Fibroblast of skin of abdomen (primary cell): ENCODE measurements at regions not wholly inside any gene's neighbourhood (a gene's known extent, or its start where the extent isn't known, plus 50 kb on each side); places are given as distances from the start of the nearest gene placed in this dataset.

Source experiments
- DNase-seq: peaks from one replicate; pipeline ENCODE4 v3.0.0-alpha.2; 2013

GRCh38 chr2:104546537-104546936 is 307.4 kb upstream of the POU3F3 start:
- DNase-seq: no peak

DNA sequence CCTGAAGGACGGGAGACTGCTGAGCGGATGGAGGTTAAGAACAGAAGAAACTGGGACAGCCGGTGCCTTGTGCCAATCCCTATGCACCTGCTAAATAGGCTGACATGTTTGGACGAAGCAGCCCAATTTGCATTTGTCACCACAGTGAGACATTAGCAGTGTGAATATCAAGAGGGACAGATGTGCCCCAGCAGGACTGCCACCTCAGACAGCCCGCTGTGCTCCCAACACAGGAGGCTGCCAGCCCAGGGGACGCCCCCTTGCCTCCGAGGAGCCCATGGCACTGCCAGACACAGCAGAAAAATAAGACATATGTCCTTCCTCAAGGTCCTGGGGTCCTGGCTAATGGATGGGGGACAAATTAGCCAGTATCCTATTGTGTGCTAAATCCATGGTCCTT is 306.7 kb upstream of the POU3F3 start:
- DNase-seq: no peak

GRCh38 chr2:104561251-104561650 is 292.7 kb upstream of the POU3F3 start:
- DNase-seq: no peak

DNA sequence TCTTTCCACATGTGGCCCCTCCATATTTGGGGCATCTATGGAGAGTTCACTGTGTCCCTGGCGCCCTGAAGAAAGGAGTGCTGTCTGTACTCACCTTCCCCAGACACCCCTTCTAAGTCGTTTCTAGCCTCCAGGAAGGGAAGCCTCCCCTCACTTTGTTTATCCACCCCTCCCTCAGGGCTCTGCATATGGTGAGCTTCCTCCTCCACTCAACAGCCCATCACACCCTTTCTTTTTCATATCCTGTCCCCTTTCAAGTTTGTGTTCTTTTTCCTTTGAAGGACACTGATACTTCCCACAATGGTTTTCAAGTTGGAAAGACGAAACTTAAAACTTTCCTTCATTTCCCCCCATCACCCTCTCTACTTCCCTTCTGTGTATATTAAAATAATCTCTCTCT is 291.4 kb upstream of the POU3F3 start:
- no peak for DNase-seq

DNA sequence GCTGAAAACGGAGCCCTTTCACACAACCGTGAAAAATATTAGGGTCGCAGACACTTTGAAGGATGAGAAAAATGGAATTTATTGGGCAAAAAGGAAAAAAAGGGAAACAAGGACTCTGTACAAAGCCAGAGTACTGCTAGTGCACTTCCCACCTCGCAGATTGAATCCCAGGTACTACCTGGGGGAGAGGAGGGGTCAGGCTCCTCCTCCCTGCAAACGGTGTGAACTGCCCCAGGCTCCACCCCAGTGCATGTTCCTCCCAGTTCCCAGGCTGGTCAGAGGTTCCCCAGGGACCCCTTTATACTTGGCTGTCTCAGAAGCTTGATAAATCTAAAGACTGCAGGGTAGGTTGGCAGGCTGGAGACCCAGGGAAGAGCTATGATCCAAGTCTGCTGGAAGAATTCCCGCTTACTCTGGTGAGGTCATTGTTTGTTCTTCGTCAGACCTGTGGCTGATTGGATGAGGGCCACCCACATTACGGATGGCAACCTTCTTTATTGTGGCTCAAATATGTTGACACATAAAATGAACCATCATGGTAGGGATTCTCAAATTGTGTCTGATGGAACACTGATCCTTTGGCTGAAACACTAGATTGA is 290.4 kb upstream of the POU3F3 start:
- DNase-seq: no peak

- DNase-seq: no peak
Measured at GRCh38 chr2:104568247-104568646, 285.7 kb upstream of the POU3F3 start.

- no peak for DNase-seq
Measured at GRCh38 chr2:104570259-104570658, 283.7 kb upstream of the POU3F3 start.

DNA sequence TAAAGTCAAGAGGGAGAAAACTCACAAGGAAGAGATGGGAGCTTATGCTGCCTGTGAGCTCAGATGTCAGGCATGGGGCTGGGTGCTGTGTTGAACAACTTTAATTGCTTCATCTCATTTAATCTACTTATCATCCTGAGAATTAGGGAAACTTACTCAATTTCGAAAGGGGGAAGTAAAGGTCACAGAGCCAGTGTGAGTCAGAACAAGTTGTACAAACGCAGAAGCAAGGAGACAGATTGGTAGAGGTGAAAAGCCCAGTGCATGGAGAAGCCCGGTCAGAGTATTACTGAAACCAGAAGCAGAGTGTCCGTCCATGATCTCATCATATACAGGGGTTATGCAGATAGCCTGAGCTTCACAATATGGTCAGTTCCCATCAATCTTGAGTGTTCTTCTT is 281.1 kb upstream of the POU3F3 start:
- DNase-seq: no peak

DNA sequence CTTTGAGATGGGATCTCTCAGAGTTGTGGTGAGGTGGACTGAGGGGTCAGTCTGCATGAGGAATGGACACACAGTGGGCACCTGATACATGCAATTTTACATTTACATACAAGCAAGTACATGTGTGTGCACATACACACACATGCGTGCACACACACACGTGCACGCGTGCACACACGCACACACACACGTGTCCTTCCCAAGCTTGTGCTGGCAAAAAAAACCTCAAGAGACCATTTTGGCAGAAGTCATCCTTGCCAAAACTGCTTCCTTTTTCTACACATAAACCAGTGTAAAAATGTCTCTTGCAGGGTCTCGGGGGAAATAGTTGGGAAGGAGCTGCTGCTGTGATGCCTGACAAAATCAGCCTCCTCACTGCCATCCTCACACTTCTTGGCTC is 279.5 kb upstream of the POU3F3 start:
- no peak for DNase-seq

DNA sequence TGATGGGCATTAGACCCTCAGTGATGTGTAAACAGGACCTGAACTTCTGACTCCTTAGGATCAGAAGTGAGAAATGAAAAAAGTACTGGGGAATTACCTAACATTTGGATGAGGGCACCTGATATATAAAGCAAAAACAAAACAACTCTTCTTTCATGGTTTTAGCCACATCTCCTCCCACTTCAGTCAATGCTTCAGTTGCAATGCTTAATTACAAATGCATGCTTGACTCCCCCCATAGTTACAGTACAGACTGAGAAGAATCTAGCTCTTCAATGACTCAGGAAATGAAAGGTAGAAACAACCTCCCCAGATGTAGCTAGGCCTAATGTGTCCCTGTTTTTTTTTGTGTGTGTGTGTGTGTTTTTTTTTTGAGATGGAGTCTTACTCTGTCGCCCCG is 276.8 kb upstream of the POU3F3 start:
- DNase-seq: no peak

DNA sequence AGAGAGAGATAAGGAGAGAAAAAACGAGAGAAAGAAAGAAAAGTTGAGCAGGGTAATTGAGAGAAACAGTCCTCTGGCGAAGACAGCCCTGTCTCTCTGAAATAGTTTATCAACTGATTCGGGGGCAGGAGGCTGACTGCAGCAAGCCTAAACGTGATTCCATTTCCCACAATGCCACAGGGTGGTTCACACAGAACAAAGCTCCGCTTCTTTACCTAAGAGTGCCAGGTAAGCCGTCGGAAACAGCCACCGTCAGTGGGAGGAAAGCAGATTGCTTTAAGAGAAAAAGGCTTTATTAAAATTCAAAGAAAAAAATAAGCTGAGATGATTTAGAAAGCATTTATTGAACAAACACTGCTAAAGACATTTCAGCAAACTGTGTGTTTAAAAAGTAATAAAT is 271.4 kb upstream of the POU3F3 start:
- DNase-seq: no peak

- no peak for DNase-seq
Measured at GRCh38 chr2:104583811-104584210, 270.1 kb upstream of the POU3F3 start.

- no peak for DNase-seq
Measured at GRCh38 chr2:104584393-104584792, 269.5 kb upstream of the POU3F3 start.

DNA sequence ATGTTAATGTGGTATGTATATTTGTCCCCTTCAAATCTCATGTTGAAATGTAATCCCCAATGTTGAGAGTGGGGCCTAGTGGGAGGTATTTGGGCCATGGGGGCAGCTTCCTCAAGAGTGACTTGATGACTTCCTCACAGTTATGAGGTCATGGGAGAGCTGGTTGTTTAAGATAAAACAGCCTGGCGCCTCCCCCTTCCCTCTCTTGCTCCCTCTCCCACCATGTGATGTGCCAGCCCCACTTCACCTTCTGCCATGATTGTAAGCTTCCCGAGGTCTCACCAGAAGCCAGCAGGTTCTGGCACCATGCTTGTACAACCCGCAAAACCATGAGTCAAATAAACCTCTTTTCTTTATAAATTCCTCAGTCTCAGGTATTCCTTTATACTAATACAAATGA is 258.3 kb upstream of the POU3F3 start:
- DNase-seq: no peak

DNA sequence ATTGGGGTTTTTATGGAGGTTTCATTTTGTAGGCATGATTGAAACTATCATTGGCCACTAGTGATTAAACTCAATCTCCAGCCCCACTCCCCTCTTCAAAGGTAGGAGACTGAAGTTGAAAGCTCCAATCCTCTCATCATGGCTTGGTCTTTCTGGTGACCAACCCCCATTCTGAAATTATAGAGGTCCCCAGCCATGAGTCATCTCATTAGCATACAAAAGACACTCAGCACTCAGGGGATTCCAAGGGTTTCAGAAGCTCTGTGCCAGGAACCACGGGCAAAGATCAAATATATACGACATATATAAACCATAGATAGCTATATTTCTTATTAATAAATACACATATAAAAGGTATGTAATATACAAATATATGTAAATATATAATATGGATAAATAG is 256.0 kb upstream of the POU3F3 start:
- DNase-seq: no peak

DNA sequence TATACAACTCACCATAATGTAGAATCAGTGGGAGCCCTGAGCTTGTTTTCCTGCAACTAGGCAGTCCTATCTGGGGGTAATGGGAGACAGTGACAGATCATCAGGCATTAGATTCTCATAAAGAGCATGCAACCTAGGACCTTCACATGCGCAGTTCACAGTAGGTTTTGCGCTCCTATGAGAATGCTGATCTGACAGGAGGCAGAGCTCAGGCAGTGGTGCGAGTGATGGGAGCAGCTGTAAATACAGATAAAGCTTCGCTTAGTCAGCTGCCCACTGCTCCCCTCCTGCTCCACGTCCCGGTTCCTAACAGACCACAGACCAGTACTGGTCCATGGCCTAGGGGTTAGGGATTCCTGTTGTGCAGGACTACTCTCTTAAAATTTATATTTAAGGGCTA is 255.3 kb upstream of the POU3F3 start:
- no peak for DNase-seq

- DNase-seq: peak; percentile 44
Measured at GRCh38 chr2:104599787-104600510, 254.0 kb upstream of the POU3F3 start.

DNA sequence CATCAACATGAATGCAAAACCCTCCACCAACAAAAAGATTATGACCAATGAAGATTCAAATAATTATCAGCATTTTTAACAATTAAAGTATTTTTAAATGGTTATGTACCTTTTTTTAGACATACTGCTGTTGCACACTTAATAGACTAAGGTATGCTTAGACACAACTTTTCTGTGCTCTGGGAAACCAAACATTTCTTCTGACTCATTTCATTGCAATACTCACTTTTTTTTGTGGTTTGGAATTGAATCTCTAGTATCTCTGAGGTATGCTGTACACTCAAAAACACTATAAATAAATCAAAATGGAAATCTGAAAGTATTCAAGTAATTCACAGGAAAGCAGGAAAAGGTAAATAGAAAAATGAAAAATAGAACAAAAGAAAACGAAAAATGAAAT is 247.9 kb upstream of the POU3F3 start:
- peak; percentile 12 for DNase-seq

- DNase-seq: no peak
Measured at GRCh38 chr2:104616856-104617255, 237.1 kb upstream of the POU3F3 start.

DNA sequence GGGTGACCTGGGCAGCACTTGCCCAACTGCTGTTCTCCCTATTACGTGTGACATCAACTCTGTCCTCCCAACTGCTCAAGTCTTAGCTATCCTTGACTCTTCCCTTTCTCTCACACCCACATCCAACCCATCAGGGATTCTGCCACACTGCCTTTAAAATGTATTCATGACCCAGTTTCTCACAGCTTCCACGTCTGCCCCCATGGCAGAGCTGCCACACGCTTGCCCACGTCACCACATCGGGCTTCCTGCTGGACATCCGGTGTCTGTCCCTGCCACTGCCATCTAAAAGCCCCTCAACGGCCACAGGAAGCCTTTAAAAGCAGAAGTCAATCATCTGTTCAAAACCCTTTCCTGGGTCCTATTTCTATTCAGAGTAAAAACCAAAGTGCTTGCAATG is 233.1 kb upstream of the POU3F3 start:
- DNase-seq: no peak

DNA sequence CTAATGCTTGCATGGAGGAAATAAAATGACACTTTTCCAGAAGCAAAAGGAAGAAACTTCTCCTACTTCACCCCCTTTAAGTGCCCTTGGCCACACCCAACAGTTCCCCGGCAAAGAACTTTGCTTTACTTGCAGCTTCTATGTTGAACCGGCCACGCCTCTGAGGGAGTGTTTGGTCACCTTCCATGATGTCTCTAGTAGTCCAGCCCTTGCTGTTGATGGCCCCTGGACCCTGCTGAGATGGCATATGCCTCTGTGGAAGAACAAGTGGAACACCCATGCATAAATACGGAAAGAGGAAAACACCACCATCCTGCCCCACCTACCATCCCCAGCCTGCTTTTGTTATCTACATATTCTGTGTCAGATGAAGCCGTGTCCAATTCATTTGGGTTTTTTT is 218.3 kb upstream of the POU3F3 start:
- no peak for DNase-seq

DNA sequence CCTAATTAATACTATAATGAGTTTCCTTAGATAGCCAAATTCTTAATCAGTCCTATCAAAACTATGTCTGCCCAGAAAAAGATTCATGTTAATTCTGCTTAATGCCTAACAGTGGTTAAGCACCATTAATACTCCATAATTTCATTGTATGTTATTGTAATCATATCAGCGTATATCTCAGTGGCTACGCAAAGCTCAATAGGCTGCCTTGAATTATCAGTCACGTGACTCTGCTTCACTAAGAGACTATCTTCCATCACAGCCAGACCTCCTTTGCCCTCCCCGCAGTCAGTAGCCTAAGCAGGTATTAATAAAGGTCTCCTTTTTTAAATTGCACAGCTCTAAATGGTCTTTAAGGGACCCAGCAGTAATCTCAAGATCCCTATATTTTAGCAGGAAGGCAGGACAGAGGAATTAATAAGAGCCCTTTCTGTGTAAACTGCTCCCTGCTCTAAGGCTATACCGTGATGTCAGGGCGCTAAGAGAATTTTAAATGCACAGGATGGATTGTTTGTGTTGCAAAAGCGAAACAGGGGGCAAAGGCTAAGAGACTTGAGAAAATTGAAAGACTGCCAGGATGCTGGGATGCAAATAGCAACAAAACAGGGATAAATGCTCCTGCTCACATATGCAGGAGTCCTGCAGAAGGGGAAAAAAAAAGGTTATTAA is 215.6 kb upstream of the POU3F3 start:
- no peak for DNase-seq

GRCh38 chr2:104638859-104639202 is 215.1 kb upstream of the POU3F3 start:
- no peak for DNase-seq

DNA sequence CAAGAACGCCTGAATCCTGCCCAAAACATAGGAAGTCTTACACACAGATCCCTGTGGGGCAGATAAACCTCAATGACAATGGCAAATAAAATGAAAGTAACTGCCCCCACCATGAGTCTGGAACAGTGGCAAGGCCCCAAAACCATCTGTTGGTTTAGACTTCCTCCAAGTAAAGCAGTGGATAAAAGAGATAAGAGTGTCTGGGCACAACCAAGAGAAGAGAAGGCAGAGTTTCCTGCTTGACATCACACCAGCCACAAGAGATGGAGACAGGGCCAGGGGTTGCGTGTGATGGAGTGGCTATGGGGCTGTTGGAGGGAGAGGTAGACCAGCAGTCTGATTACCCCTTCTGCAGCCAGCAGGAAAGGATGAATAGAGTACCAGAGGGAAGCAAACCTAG is 212.1 kb upstream of the POU3F3 start:
- no peak for DNase-seq
